Activated T-cell treated with anti-CD3 and anti-CD28 coated beads, Interleukin-2, amount 50 U/mL, for 48 hours (primary cell): ENCODE measurements at regions not wholly inside any gene's neighbourhood (a gene's known extent, or its start where the extent isn't known, plus 50 kb on each side); places are given as distances from the start of the nearest gene placed in this dataset.
A peak's percentile ranks its signal among the peaks of the same experiment; 100 is the strongest.

Experiments
- DNase-seq, 2 experiments: peaks; one replicate each; pipeline ENCODE4 v3.0.0-alpha.2; 2020

GRCh38 chr2:168340931-168341330 is 93.5 kb upstream of the STK39 start:
- no peak for DNase-seq

- DNase-seq, result no peak
Measured at GRCh38 chr2:168343586-168343985, 96.2 kb upstream of the STK39 start.

GRCh38 chr2:168344706-168345105 is 97.3 kb upstream of the STK39 start:
- DNase-seq, result no peak

GRCh38 chr2:168345601-168346000 is 98.2 kb upstream of the STK39 start:
- DNase-seq, result no peak

- peak; percentile 72 to 79 for DNase-seq
Measured at GRCh38 chr2:168346725-168347477, 99.5 kb upstream of the STK39 start.

DNA sequence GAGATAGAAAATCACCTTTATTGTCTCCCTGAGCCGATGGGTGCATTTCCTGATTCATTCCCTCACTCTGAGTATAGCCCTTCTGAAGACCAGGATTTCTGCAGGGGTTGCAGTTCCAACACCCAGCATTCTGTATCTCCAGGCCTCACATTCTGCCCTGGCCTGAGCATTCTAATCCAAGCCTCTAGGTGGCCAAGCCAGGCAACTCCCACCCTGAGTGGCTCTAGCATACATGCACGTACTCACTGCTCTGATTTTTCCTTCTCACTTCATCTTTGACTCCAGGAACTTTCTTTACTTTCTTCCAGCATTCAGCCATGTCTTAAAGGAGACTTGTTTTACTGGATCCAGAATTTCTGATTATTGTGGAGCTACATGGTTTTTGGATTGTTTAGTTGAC is 100.7 kb upstream of the STK39 start:
- DNase-seq, result peak in 1 of 2 experiments; percentile 29

DNA sequence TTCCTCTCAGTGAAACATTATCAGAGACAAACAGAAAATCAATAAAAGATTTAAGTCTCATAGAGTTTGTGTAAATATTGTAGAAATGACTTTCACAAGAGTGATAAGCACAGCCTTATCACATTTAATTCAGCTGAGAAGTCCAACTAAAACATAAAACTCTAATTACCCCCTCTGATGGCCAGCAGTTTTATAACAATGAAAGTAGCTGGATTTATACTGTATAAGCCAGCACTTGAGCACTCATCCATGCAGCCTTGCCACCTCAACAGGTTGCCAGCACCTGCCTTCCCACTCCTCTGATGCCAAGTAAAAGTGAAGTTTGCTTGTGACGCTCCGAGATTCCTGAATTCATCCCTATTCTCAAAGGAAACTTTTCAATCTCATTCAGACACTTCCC is 103.0 kb upstream of the STK39 start:
- no peak for DNase-seq

DNA sequence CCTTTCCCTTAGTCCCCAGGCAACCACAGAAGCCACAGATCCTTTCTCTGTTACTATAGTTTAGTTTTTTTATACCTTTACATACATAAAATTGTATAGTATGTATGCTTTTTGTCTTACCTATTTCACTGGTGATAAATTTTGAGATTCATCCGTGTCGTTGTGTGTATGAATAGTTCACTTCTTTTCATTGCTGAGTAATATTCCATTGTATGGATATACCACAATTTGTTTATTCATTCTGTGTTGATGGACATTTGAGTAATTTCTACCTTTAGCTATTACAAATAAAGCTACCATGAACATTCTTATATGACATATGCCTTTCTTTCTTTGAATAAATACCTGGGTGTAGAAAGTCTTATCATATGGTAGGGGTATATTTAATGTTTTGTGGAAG is 102.8 kb upstream of the CERS6 start:
- DNase-seq, result no peak

GRCh38 chr2:168354499-168354898 is 101.6 kb upstream of the CERS6 start:
- DNase-seq, result no peak

GRCh38 chr2:168355121-168355520 is 101.0 kb upstream of the CERS6 start:
- no peak for DNase-seq

DNA sequence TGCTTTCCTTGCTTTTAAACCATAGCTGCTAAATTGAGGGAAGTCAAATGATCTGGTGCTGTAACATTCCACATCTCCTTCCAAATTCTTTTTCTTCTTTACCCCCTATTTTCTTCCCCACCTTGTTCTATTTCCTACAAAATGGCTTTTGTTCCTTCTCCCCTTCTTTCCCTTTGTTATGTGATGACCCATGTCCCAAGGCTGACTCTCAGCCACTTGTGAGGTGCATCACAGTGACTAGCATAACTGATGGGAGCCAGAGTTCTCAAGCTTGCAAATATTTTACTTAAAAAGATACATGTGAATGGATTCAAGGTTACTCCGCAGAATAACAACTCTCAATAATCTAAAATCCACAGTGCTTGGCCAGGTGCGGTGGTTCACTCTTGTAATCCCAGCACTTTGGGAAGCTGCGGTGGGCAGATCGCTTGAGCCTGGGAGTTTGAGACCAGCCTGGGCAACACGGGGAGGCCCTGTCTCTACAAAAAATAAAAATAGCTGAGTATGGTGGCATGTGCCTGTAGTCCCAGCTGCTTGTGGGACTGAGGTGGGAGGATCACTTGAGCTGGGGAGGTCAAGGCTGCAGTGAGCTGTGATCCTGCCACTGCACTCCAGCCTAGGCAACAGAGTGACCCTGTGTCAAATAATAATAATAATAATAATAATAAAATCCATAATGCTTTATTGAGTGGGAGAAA is 100.1 kb upstream of the CERS6 start:
- DNase-seq, result no peak

DNA sequence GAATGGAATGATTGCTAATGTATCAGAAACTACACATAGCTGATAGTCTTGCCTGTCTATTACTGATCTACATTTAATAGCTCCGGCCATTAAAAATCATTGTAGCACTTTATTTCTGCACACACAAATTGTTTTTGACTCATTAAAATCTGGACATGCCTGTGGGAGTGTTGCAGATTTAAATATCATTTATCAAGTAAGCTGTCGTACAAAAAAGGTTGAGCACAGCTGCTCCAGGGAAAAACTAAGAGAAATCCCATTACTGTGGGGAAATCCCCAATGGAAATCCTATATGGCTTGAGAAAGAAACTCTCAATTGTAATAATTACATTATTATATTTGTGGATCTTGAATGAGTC is 99.6 kb upstream of the CERS6 start:
- no peak for DNase-seq

GRCh38 chr2:168357797-168358472 is 98.1 kb upstream of the CERS6 start:
- DNase-seq, result no peak

GRCh38 chr2:168359082-168359481 is 97.0 kb upstream of the CERS6 start:
- no peak for DNase-seq

- DNase-seq, result no peak
Measured at GRCh38 chr2:168363347-168364092, 92.6 kb upstream of the CERS6 start.

GRCh38 chr2:168365094-168365621 is 90.9 kb upstream of the CERS6 start:
- DNase-seq, result no peak

DNA sequence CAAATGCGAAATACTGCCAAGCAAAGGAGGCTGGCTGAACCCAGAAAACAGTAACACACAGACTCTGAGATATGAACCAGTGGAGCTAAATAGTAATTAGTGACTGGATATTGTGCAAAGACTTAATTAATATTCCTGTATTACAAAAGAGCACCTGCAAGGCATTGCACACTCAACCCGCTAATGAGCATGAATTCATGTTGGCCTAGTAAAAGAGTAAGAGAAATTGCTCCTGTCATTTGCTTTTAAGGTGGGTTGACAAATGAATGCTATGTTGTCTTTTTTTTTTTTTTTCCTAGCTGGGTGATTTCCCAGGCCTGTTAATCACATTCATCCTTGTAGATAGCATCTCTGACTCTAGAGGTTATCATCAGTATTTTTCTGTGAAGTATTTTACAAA is 87.0 kb upstream of the CERS6 start:
- no peak for DNase-seq

DNA sequence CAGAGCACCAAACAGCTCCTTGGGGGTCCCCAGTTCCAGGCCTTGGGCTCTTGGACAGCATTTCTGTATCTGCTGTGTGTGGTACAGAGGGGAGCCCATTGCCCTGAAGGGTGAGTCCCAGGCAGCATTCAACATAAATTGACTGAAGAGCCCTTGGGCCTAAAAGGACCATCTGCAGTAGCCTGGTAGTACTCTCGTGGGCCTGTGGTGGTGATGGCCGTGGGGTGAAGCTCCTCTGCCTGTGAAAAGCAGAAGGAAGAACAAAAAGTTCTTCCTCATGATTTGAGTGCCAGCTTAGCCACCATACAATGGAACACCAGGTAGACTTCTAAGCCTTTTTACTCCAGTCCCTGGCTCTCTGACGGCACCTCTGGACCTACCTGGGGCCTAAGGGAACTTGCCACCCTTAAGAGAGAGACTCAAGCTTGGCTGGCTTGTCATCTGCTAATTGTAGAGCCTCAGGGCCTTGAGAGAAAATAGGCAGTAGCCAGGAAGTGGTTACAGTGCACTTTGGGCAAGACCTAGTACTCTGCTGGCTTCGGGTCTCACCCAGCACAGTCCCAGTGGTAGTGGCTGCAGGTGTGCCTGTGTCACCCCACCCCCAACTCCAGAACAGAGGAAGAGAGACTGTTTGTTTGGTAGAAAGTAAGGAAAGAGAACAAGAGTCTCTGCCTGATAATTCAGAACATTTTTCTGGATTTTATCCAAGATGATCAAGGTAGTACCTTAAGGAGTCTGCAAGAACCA is 84.6 kb upstream of the CERS6 start:
- DNase-seq, result no peak

- no peak for DNase-seq
Measured at GRCh38 chr2:168373468-168373867, 82.6 kb upstream of the CERS6 start.

GRCh38 chr2:168375195-168375798 is 80.8 kb upstream of the CERS6 start:
- DNase-seq, result no peak

GRCh38 chr2:168378960-168379669 is 77.0 kb upstream of the CERS6 start:
- DNase-seq, result no peak
